GM12874 (cell line): ENCODE measurements at regions not wholly inside any gene's neighbourhood (a gene's known extent, or its start where the extent isn't known, plus 50 kb on each side); places are given as distances from the start of the nearest gene placed in this dataset.

Experiments used
- TF ChIP-seq, protein P1 (sequence below): IDR thresholded peaks from 2 replicates; pipeline ENCODE4 v1.5.1; 2011; ENCODE audit warnings: low read depth, mild to moderate bottlenecking, control low read depth, low read length, moderate library complexity; ENCODE audit not compliant: insufficient read depth

DNA sequence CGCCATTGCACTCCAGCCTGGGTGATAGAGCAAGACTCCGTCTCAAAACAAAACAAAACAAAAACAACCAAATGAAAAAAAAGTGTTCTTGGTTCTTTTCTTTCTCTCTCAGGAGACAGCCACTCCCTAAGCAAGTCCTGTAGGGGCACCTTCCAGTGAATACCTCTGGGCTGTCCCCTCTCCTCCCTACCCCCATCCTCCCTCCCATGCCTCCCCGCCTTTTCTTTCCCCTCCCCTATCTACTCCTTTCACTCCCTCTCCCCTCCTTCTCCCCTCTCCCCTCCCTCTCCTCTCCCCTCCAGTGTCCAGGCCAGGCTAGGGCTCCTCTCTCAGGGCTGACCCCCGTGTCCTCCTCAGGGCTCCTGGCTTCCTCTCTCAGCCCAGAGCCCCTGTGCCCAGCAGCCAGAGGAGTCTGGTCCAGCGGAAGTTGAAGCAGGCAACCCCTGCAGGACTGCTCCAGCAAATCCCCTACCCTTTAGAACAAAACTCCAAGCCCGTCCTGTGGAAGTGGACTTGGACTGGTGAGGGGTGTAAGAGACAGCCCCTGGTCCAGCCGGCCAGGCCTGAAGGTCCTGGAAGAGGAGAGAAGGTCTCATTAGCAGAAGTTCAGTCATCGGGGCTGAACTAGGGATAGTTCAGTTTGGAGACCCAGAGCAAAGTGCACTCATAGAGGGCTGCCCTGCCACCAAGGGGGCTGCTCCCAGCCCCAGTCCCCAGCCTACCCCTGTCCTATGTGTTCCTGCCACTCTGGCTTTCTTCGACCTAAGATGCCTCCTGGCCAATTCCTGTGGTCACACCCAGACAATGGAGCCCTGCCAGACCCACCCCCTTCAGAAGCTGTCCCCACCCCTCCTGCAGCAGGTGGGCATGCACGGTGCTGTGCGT, 79.8 kb upstream of the IQSEC1 start:
- TF ChIP-seq, protein P1, sequence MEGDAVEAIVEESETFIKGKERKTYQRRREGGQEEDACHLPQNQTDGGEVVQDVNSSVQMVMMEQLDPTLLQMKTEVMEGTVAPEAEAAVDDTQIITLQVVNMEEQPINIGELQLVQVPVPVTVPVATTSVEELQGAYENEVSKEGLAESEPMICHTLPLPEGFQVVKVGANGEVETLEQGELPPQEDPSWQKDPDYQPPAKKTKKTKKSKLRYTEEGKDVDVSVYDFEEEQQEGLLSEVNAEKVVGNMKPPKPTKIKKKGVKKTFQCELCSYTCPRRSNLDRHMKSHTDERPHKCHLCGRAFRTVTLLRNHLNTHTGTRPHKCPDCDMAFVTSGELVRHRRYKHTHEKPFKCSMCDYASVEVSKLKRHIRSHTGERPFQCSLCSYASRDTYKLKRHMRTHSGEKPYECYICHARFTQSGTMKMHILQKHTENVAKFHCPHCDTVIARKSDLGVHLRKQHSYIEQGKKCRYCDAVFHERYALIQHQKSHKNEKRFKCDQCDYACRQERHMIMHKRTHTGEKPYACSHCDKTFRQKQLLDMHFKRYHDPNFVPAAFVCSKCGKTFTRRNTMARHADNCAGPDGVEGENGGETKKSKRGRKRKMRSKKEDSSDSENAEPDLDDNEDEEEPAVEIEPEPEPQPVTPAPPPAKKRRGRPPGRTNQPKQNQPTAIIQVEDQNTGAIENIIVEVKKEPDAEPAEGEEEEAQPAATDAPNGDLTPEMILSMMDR = no peak

DNA sequence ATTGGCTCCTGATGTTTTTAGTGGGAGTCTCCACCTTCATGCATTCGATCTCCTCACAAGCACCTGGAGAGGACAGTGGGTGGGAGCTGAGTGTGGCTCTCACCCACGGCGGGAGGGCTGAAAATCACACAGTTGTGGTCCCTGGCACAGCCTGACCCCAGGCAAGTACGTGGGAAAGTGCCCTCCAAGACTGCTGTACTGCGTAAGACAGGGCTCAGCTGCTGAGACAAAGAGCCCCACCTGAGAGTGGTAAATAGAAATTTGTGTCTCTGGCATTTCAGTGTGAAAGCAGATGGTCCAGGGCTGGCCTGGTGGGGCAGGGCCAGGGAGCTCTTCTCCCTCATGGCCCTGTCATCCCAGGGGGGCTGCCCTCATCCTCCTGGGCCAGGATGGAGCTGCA, 77.4 kb upstream of the IQSEC1 start:
- TF ChIP-seq, protein P1 = no peak

- TF ChIP-seq, protein P1 = no peak
Observed at GRCh38 chr3:13149330-13150108, 76.3 kb upstream of the IQSEC1 start.

GRCh38 chr3:13148561-13149329, 75.5 kb upstream of the IQSEC1 start:
- TF ChIP-seq, protein P1 = no peak

GRCh38 chr3:13148126-13148525, 74.9 kb upstream of the IQSEC1 start:
- TF ChIP-seq, protein P1 = no peak

DNA sequence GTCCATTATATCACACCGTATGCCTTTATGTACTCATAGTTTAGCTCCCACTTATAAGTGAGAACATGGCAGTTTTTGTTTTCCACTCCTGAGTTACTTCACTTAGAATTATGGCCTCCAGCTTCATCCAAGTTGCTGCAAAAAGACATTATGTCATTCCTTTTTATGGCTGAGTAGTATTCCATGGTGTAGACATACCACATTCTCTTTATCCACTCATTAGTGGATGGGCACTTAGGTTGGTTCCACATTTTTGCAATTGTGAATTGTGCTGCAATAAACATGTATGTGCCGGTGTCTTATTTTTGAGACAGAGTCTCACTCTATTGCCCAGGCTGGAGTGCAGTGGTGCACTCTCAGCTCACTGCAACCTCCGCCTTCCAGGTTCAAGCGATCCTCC, 74.1 kb upstream of the IQSEC1 start:
- TF ChIP-seq, protein P1 = no peak

- TF ChIP-seq, protein P1 = no peak
Observed at GRCh38 chr3:13146643-13147143, 73.5 kb upstream of the IQSEC1 start.
